PC-9 (cell line): ENCODE measurements at regions not wholly inside any gene's neighbourhood (a gene's known extent, or its start where the extent isn't known, plus 50 kb on each side); places are given as distances from the start of the nearest gene placed in this dataset.

Source experiments
- EZH2 ChIP-seq: fragments of 200-600 bp; sonication (generic); IDR thresholded peaks from 2 replicates; pipeline ENCODE4 v1.8.0; 2017; ENCODE audit warnings: antibody characterized with exemption, low read depth
- TF ChIP-seq, protein P1 (sequence below): fragments of 200-600 bp; sonication (generic); conservative IDR thresholded peaks from 2 replicates; pipeline ENCODE4 v1.6.1; 2017; ENCODE audit warnings: mixed run types, antibody characterized with exemption, mild to moderate bottlenecking, moderate library complexity

DNA sequence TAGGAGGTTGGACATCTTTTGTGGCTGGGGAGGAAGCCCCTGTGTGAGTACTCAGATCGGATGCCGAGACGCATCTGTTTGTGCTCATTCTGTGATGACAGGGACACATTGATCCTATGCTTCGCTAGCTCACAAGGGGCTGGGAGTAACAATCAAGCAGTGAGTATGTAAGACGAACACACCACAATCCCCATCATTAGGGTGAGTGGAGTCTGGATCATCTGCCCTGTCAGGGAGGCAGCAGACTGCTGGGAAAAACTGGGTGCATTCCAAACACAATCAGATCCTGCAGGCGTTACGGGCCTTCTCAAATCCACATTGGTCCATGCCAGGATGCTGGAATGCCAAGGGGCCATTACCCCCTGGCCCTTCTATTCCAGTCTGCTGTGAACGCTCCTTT lies 64.1 kb upstream of the TSHZ3 start:
- no peak for TF ChIP-seq EZH2
- TF ChIP-seq, protein P1, sequence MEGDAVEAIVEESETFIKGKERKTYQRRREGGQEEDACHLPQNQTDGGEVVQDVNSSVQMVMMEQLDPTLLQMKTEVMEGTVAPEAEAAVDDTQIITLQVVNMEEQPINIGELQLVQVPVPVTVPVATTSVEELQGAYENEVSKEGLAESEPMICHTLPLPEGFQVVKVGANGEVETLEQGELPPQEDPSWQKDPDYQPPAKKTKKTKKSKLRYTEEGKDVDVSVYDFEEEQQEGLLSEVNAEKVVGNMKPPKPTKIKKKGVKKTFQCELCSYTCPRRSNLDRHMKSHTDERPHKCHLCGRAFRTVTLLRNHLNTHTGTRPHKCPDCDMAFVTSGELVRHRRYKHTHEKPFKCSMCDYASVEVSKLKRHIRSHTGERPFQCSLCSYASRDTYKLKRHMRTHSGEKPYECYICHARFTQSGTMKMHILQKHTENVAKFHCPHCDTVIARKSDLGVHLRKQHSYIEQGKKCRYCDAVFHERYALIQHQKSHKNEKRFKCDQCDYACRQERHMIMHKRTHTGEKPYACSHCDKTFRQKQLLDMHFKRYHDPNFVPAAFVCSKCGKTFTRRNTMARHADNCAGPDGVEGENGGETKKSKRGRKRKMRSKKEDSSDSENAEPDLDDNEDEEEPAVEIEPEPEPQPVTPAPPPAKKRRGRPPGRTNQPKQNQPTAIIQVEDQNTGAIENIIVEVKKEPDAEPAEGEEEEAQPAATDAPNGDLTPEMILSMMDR: no peak
